NB4 (cell line): ENCODE measurements at regions not wholly inside any gene's neighbourhood (a gene's known extent, or its start where the extent isn't known, plus 50 kb on each side); places are given as distances from the start of the nearest gene placed in this dataset.

Source experiments
- CTCF ChIP-seq: IDR thresholded peaks from one replicate; pipeline ENCODE4 v1.5.1; 2012; ENCODE audit warnings: low read depth, low read length
- MAX ChIP-seq: IDR thresholded peaks from 2 replicates; pipeline ENCODE4 v1.6.1; 2011; ENCODE audit warnings: low read depth, low read length
- POLR2A ChIP-seq: IDR thresholded peaks from 2 replicates; pipeline ENCODE4 v1.6.1; 2011; ENCODE audit warnings: mild to moderate bottlenecking; ENCODE audit not compliant: insufficient read length; ENCODE audit errors: extremely low read depth

GRCh38 chr13:108527844-108528243, 101.6 kb upstream of the MYO16 start:
- TF ChIP-seq CTCF (no peak), POLR2A (no peak), MAX (no peak)
